WTC11 (cell line): ENCODE measurements at regions not wholly inside any gene's neighbourhood (a gene's known extent, or its start where the extent isn't known, plus 50 kb on each side); places are given as distances from the start of the nearest gene placed in this dataset.

Source experiments
- ATAC-seq: fragments of 200-7000 bp; cut with Tn5 transposase; 2 replicates; pipeline ENCODE4 v1.10.0; 2021; ENCODE audit warnings: mild to moderate bottlenecking, moderate library complexity
- CTCF ChIA-PET: fragments of 300-600 bp; sonication (Branson Sonifier 250); formaldehyde crosslinking; loops from one replicate; lab custom pipeline; 2021; ENCODE audit warnings: antibody characterized with exemption; lab: Charles Lee
- POLR2A ChIA-PET: fragments of 350-600 bp; sonication (Branson Sonifier 250); formaldehyde crosslinking; loops from one replicate; lab custom pipeline; 2021; ENCODE audit warnings: antibody characterized with exemption; lab: Charles Lee
- DNase-seq: peaks from one replicate; pipeline ENCODE4 v3.0.0; 2021; ENCODE audit warnings: low spot score
- H3K27ac Mint-ChIP-seq: 2 replicates; pipeline ENCODE4 v1.8.0; 2021; ENCODE audit warnings: mixed read lengths
- H3K27me3 Mint-ChIP-seq: 2 replicates; pipeline ENCODE4 v1.8.0; 2021; ENCODE audit warnings: low read depth, mild to moderate bottlenecking, moderate library complexity, mixed read lengths
- H3K36me3 Mint-ChIP-seq: 2 replicates; pipeline ENCODE4 v1.8.0; 2021; ENCODE audit warnings: mixed read lengths
- H3K4me1 Mint-ChIP-seq: 2 replicates; pipeline ENCODE4 v1.8.0; 2022; ENCODE audit warnings: mixed read lengths
- H3K4me3 Mint-ChIP-seq: 2 replicates; pipeline ENCODE4 v1.8.0; 2021; ENCODE audit warnings: mild to moderate bottlenecking, moderate library complexity, mixed read lengths
- H3K9me3 Mint-ChIP-seq: 2 replicates; pipeline ENCODE4 v1.8.0; 2021; ENCODE audit warnings: mixed read lengths
- MYBL2 ChIP-seq: sonication (generic); formaldehyde crosslinking; IDR thresholded peaks from 2 replicates; pipeline ENCODE4 v1.8.1; 2023; ENCODE audit warnings: mild to moderate bottlenecking, moderate library complexity, missing genetic modification reagents
- OVOL2 ChIP-seq: fragments of 250-450 bp; sonication (Bioruptor Pico); IDR thresholded peaks from 2 replicates; pipeline ENCODE4 v1.9.0; 2021; ENCODE audit warnings: mild to moderate bottlenecking, borderline replicate concordance
- TEAD1 ChIP-seq: sonication (generic); formaldehyde crosslinking; IDR thresholded peaks from 2 replicates; pipeline ENCODE4 v1.8.0; 2022; ENCODE audit warnings: mild to moderate bottlenecking, missing genetic modification reagents
- ZBTB21 ChIP-seq: sonication (generic); formaldehyde crosslinking; IDR thresholded peaks from 2 replicates; pipeline ENCODE4 v1.8.1; 2023; ENCODE audit warnings: mild to moderate bottlenecking, missing genetic modification reagents, borderline replicate concordance
- ZNF263 ChIP-seq: sonication (generic); formaldehyde crosslinking; IDR thresholded peaks from 2 replicates; pipeline ENCODE4 v1.8.1; 2022; ENCODE audit warnings: low read depth, mild to moderate bottlenecking, moderate library complexity, missing genetic modification reagents
- ZNF317 ChIP-seq: sonication (generic); formaldehyde crosslinking; IDR thresholded peaks from 2 replicates; pipeline ENCODE4 v1.8.1; 2023; ENCODE audit warnings: low read depth, mild to moderate bottlenecking, moderate library complexity, missing genetic modification reagents, borderline replicate concordance
- ZNF423 ChIP-seq: fragments of 250-450 bp; sonication (Bioruptor Pico); IDR thresholded peaks from 2 replicates; pipeline ENCODE4 v2.1.2; 2022; ENCODE audit warnings: mild to moderate bottlenecking, moderate library complexity
- TF ChIP-seq, protein P1 (sequence below): sonication (generic); formaldehyde crosslinking; IDR thresholded peaks from 2 replicates; pipeline ENCODE4 v1.8.1; 2022; ENCODE audit warnings: mild to moderate bottlenecking, missing genetic modification reagents, moderate library complexity, borderline replicate concordance
- TF ChIP-seq, protein P2 (sequence below): sonication (generic); formaldehyde crosslinking; IDR thresholded peaks from 2 replicates; pipeline ENCODE4 v1.8.1; 2023; ENCODE audit warnings: mild to moderate bottlenecking, missing genetic modification reagents
- TF ChIP-seq, protein P3 (sequence below): sonication (generic); formaldehyde crosslinking; IDR thresholded peaks from 2 replicates; pipeline ENCODE4 v1.8.1; 2023; ENCODE audit warnings: mild to moderate bottlenecking, missing genetic modification reagents, borderline replicate concordance
- TF ChIP-seq, protein P4 (sequence below): sonication (generic); formaldehyde crosslinking; IDR thresholded peaks from 2 replicates; pipeline ENCODE4 v1.8.0; 2023; ENCODE audit warnings: mild to moderate bottlenecking, missing genetic modification reagents
- TF ChIP-seq, protein P5 (sequence below): fragments of 250-450 bp; sonication (Bioruptor Pico); IDR thresholded peaks from 2 replicates; pipeline ENCODE4 v1.9.0; 2021; ENCODE audit warnings: mild to moderate bottlenecking
- TF ChIP-seq, protein P6 (sequence below): fragments of 250-450 bp; sonication (Bioruptor Pico); IDR thresholded peaks from 2 replicates; pipeline ENCODE4 v1.9.0; 2021; ENCODE audit warnings: mild to moderate bottlenecking
- TF ChIP-seq, protein P7 (sequence below): sonication (generic); formaldehyde crosslinking; IDR thresholded peaks from 2 replicates; pipeline ENCODE4 v1.8.1; 2023; ENCODE audit warnings: mild to moderate bottlenecking, missing genetic modification reagents, moderate library complexity

DNA sequence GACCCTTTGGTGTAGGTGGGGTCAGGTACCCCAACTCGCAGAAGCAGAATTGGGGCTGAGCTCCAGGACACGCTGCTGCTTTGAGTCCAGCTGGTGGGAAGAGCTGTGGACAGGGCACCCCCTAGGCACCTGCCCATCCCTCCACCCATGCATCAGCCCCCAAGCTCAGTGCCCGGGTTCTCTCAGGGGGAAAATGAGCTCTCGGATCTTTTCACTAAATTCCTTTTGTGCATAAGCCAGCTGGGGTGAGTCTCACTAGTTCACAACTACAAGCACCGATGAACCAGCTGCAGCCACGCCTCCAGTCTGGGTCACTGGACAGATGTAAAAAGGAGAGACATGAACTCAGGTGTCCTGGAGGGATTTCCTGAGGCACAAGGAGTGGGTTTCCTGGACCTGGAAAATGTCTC lies 286.8 kb downstream of the CRLF2 start:
- DNase-seq (no peak), ATAC-seq (no peak)
- H3K27ac Mint-ChIP-seq = no peak overlapping the region
- H3K4me3 Mint-ChIP-seq = no peak overlapping the region
- no peaks in the 10 kb centered on the region for H3K4me1 Mint-ChIP-seq
- H3K27me3 Mint-ChIP-seq = no peaks in the 10 kb centered on the region
- POLR2A ChIA-PET = no interaction called here
- CTCF ChIA-PET = no interaction called here
- TF ChIP-seq MYBL2 (CRISPR knock-in tag) = no peak
- TF ChIP-seq, protein P1, sequence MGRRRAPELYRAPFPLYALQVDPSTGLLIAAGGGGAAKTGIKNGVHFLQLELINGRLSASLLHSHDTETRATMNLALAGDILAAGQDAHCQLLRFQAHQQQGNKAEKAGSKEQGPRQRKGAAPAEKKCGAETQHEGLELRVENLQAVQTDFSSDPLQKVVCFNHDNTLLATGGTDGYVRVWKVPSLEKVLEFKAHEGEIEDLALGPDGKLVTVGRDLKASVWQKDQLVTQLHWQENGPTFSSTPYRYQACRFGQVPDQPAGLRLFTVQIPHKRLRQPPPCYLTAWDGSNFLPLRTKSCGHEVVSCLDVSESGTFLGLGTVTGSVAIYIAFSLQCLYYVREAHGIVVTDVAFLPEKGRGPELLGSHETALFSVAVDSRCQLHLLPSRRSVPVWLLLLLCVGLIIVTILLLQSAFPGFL = no peak
- TF ChIP-seq, protein P2, sequence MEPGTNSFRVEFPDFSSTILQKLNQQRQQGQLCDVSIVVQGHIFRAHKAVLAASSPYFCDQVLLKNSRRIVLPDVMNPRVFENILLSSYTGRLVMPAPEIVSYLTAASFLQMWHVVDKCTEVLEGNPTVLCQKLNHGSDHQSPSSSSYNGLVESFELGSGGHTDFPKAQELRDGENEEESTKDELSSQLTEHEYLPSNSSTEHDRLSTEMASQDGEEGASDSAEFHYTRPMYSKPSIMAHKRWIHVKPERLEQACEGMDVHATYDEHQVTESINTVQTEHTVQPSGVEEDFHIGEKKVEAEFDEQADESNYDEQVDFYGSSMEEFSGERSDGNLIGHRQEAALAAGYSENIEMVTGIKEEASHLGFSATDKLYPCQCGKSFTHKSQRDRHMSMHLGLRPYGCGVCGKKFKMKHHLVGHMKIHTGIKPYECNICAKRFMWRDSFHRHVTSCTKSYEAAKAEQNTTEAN (CRISPR knock-in tag) = no peak
- no peak for TF ChIP-seq ZNF317
- TF ChIP-seq ZBTB21 (CRISPR knock-in tag) = no peak
- TF ChIP-seq TEAD1 = no peak
- TF ChIP-seq, protein P3, sequence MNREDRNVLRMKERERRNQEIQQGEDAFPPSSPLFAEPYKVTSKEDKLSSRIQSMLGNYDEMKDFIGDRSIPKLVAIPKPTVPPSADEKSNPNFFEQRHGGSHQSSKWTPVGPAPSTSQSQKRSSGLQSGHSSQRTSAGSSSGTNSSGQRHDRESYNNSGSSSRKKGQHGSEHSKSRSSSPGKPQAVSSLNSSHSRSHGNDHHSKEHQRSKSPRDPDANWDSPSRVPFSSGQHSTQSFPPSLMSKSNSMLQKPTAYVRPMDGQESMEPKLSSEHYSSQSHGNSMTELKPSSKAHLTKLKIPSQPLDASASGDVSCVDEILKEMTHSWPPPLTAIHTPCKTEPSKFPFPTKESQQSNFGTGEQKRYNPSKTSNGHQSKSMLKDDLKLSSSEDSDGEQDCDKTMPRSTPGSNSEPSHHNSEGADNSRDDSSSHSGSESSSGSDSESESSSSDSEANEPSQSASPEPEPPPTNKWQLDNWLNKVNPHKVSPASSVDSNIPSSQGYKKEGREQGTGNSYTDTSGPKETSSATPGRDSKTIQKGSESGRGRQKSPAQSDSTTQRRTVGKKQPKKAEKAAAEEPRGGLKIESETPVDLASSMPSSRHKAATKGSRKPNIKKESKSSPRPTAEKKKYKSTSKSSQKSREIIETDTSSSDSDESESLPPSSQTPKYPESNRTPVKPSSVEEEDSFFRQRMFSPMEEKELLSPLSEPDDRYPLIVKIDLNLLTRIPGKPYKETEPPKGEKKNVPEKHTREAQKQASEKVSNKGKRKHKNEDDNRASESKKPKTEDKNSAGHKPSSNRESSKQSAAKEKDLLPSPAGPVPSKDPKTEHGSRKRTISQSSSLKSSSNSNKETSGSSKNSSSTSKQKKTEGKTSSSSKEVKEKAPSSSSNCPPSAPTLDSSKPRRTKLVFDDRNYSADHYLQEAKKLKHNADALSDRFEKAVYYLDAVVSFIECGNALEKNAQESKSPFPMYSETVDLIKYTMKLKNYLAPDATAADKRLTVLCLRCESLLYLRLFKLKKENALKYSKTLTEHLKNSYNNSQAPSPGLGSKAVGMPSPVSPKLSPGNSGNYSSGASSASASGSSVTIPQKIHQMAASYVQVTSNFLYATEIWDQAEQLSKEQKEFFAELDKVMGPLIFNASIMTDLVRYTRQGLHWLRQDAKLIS (CRISPR knock-in tag) = no peak
- TF ChIP-seq, protein P4, sequence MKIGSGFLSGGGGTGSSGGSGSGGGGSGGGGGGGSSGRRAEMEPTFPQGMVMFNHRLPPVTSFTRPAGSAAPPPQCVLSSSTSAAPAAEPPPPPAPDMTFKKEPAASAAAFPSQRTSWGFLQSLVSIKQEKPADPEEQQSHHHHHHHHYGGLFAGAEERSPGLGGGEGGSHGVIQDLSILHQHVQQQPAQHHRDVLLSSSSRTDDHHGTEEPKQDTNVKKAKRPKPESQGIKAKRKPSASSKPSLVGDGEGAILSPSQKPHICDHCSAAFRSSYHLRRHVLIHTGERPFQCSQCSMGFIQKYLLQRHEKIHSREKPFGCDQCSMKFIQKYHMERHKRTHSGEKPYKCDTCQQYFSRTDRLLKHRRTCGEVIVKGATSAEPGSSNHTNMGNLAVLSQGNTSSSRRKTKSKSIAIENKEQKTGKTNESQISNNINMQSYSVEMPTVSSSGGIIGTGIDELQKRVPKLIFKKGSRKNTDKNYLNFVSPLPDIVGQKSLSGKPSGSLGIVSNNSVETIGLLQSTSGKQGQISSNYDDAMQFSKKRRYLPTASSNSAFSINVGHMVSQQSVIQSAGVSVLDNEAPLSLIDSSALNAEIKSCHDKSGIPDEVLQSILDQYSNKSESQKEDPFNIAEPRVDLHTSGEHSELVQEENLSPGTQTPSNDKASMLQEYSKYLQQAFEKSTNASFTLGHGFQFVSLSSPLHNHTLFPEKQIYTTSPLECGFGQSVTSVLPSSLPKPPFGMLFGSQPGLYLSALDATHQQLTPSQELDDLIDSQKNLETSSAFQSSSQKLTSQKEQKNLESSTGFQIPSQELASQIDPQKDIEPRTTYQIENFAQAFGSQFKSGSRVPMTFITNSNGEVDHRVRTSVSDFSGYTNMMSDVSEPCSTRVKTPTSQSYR (CRISPR knock-in tag) = no peak
- TF ChIP-seq, protein P5, sequence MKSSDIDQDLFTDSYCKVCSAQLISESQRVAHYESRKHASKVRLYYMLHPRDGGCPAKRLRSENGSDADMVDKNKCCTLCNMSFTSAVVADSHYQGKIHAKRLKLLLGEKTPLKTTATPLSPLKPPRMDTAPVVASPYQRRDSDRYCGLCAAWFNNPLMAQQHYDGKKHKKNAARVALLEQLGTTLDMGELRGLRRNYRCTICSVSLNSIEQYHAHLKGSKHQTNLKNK (CRISPR knock-in tag) = no peak
- TF ChIP-seq, protein P6, sequence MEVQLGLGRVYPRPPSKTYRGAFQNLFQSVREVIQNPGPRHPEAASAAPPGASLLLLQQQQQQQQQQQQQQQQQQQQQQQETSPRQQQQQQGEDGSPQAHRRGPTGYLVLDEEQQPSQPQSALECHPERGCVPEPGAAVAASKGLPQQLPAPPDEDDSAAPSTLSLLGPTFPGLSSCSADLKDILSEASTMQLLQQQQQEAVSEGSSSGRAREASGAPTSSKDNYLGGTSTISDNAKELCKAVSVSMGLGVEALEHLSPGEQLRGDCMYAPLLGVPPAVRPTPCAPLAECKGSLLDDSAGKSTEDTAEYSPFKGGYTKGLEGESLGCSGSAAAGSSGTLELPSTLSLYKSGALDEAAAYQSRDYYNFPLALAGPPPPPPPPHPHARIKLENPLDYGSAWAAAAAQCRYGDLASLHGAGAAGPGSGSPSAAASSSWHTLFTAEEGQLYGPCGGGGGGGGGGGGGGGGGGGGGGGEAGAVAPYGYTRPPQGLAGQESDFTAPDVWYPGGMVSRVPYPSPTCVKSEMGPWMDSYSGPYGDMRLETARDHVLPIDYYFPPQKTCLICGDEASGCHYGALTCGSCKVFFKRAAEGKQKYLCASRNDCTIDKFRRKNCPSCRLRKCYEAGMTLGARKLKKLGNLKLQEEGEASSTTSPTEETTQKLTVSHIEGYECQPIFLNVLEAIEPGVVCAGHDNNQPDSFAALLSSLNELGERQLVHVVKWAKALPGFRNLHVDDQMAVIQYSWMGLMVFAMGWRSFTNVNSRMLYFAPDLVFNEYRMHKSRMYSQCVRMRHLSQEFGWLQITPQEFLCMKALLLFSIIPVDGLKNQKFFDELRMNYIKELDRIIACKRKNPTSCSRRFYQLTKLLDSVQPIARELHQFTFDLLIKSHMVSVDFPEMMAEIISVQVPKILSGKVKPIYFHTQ = no peak
- TF ChIP-seq, protein P7, sequence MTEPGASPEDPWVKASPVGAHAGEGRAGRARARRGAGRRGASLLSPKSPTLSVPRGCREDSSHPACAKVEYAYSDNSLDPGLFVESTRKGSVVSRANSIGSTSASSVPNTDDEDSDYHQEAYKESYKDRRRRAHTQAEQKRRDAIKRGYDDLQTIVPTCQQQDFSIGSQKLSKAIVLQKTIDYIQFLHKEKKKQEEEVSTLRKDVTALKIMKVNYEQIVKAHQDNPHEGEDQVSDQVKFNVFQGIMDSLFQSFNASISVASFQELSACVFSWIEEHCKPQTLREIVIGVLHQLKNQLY (CRISPR knock-in tag) = no peak
- no peak for TF ChIP-seq ZNF423
- no peak for TF ChIP-seq OVOL2
- no peak for TF ChIP-seq ZNF263
- TF ChIP-seq, all 79 proteins: peak for 0
- peaks cover 4% of the 10 kb centered on the region; the same call in 1 of the 2 replicates for H3K9me3 Mint-ChIP-seq
- H3K36me3 Mint-ChIP-seq = no peaks in the 10 kb centered on the region
